ENCODE measurements at regions not wholly inside any gene's neighbourhood (a gene's known extent, or its start where the extent isn't known, plus 50 kb on each side); places are given as distances from the start of the nearest gene placed in this dataset.

- Histone ChIP-seq H3K27me3 (ENCODE audit: control insufficient read depth, low read length) (no peaks in the 10 kb centered on the region), H3F3A (ENCODE audit: control insufficient read depth, insufficient read depth) (no peaks in the 10 kb centered on the region), H3K36me3 (ENCODE audit: control insufficient read depth, low read length) (no peaks in the 10 kb centered on the region), H3K4me1 (ENCODE audit: control insufficient read depth, low read length) (no peaks in the 10 kb centered on the region), H3K9me2 (replicated peaks; ENCODE audit: control insufficient read depth, low read length) (no peaks in the 10 kb centered on the region), H3K27ac (ENCODE audit: low read depth, low read length) (no peak overlapping the region), H3K4me2 (ENCODE audit: low read length) (no peak overlapping the region), H3K79me2 (ENCODE audit: control insufficient read depth, low read length) (no peaks in the 10 kb centered on the region), H3K4me3 (ENCODE audit: low read length) (no peak overlapping the region), H4K20me1 (ENCODE audit: control insufficient read depth, insufficient read depth, low read depth, low read length) (no peaks in the 10 kb centered on the region), H3K9me3 (ENCODE audit: control insufficient read depth, insufficient read depth, low read length) (no peaks in the 10 kb centered on the region)
- TF ChIP-seq CTCF (IDR thresholded peaks at IDR 0.05; ENCODE audit: low read depth, low read length, poor library complexity, severe bottlenecking) (no peak), EZH2phosphoT487 (IDR thresholded peaks at IDR 0.05; ENCODE audit: borderline replicate concordance, low read length) (no peak)
These were observed 412.0 kb downstream of the HAPSTR1 start for GRCh38 chr16:9503251-9503984.

DNA sequence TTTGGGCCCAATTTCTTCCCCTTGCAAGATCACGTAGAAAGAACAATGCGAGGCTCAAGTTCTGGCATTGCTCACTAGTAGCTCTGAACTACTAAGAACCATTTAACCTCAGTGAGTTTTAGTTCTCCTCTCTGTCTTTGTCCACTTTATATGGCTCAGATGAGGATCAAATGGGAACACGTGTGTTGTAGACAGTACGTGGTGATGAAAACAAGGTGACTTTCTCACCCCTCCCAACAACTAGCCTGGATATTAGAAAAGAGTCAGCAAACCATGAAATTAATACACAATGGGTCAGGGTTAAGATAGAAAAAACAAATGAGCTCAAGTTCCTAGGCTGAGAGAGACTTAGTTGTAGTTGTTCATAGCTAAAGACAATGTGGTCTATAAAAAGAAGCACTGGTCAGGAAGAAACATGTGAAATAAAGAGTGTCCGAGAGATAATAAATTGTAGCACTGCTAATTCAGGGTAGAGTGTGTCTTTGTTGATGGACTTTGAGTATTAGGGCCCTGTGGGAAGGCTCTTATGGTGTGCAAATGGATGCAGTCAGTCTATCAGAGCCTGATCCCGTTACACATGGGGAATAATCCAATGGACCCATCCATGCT, 417.0 kb downstream of the HAPSTR1 start:
- no peaks in the 10 kb centered on the region for H3K4me1 ChIP-seq (ENCODE audit: control insufficient read depth, low read length)
- no peak overlapping the region for H3K4me3 ChIP-seq (ENCODE audit: low read length)
- TF ChIP-seq CTCF (IDR thresholded peaks at IDR 0.05; ENCODE audit: low read depth, low read length, poor library complexity, severe bottlenecking) (no peak), EZH2phosphoT487 (IDR thresholded peaks at IDR 0.05; ENCODE audit: borderline replicate concordance, low read length) (no peak)
- H3K27me3 ChIP-seq (ENCODE audit: control insufficient read depth, low read length), result no peaks in the 10 kb centered on the region
- H3F3A ChIP-seq (ENCODE audit: control insufficient read depth, insufficient read depth), result no peaks in the 10 kb centered on the region
- no peaks in the 10 kb centered on the region for H4K20me1 ChIP-seq (ENCODE audit: control insufficient read depth, insufficient read depth, low read depth, low read length)
- no peaks in the 10 kb centered on the region for H3K36me3 ChIP-seq (ENCODE audit: control insufficient read depth, low read length)
- no peaks in the 10 kb centered on the region for H3K79me2 ChIP-seq (ENCODE audit: control insufficient read depth, low read length)
- no peak overlapping the region for H3K4me2 ChIP-seq (ENCODE audit: low read length)
- no peaks in the 10 kb centered on the region for H3K9me2 ChIP-seq (replicated peaks; ENCODE audit: control insufficient read depth, low read length)
- H3K9me3 ChIP-seq (ENCODE audit: control insufficient read depth, insufficient read depth, low read length), result no peaks in the 10 kb centered on the region
- H3K27ac ChIP-seq (ENCODE audit: low read depth, low read length), result no peak overlapping the region

- H3K4me2 ChIP-seq (ENCODE audit: low read length), result no peak overlapping the region
- no peak overlapping the region for H3K27ac ChIP-seq (ENCODE audit: low read depth, low read length)
- no peaks in the 10 kb centered on the region for H3K36me3 ChIP-seq (ENCODE audit: control insufficient read depth, low read length)
- H3K79me2 ChIP-seq (ENCODE audit: control insufficient read depth, low read length), result no peaks in the 10 kb centered on the region
- no peaks in the 10 kb centered on the region for H3F3A ChIP-seq (ENCODE audit: control insufficient read depth, insufficient read depth)
- no peaks in the 10 kb centered on the region for H3K9me3 ChIP-seq (ENCODE audit: control insufficient read depth, insufficient read depth, low read length)
- no peaks in the 10 kb centered on the region for H3K9me2 ChIP-seq (replicated peaks; ENCODE audit: control insufficient read depth, low read length)
- H4K20me1 ChIP-seq (ENCODE audit: control insufficient read depth, insufficient read depth, low read depth, low read length), result no peaks in the 10 kb centered on the region
- no peak overlapping the region for H3K4me3 ChIP-seq (ENCODE audit: low read length)
- no peaks in the 10 kb centered on the region for H3K4me1 ChIP-seq (ENCODE audit: control insufficient read depth, low read length)
- no peak for TF ChIP-seq EZH2phosphoT487 (IDR thresholded peaks at IDR 0.05; ENCODE audit: borderline replicate concordance, low read length)
- H3K27me3 ChIP-seq (ENCODE audit: control insufficient read depth, low read length), result no peaks in the 10 kb centered on the region
These were observed 418.2 kb downstream of the HAPSTR1 start for GRCh38 chr16:9509663-9510062.

DNA sequence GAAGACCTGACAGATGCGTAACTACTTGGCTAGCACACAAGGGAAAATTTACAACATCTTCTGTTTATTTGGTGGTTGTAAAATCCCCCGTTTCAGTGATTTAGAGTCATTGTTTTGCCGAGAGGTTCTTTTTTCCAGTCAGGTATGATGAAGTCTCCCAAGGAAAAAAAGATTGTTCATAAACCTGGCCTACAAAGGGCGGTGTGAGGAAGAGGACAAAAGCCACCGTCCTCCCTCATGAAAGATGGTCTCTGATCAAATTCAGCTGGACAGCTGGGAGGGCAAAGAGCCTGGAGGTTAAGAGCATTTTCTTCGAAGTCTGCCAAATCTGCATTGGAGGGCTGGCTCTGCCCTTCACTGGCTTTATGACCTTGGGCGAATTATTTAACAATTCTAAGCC, 419.9 kb downstream of the HAPSTR1 start:
- Histone ChIP-seq H3K79me2 (ENCODE audit: control insufficient read depth, low read length) (no peaks in the 10 kb centered on the region), H3K27me3 (ENCODE audit: control insufficient read depth, low read length) (no peaks in the 10 kb centered on the region), H3F3A (ENCODE audit: control insufficient read depth, insufficient read depth) (no peaks in the 10 kb centered on the region), H3K27ac (ENCODE audit: low read depth, low read length) (no peak overlapping the region), H3K36me3 (ENCODE audit: control insufficient read depth, low read length) (no peaks in the 10 kb centered on the region), H3K4me3 (ENCODE audit: low read length) (no peak overlapping the region), H3K4me2 (ENCODE audit: low read length) (no peak overlapping the region), H3K9me2 (replicated peaks; ENCODE audit: control insufficient read depth, low read length) (no peaks in the 10 kb centered on the region), H4K20me1 (ENCODE audit: control insufficient read depth, insufficient read depth, low read depth, low read length) (no peaks in the 10 kb centered on the region), H3K9me3 (ENCODE audit: control insufficient read depth, insufficient read depth, low read length) (no peaks in the 10 kb centered on the region), H3K4me1 (ENCODE audit: control insufficient read depth, low read length) (no peaks in the 10 kb centered on the region)
- TF ChIP-seq CTCF (IDR thresholded peaks at IDR 0.05; ENCODE audit: low read depth, low read length, poor library complexity, severe bottlenecking) (no peak), EZH2phosphoT487 (IDR thresholded peaks at IDR 0.05; ENCODE audit: borderline replicate concordance, low read length) (no peak)

All from DOHH2 (cell line).